ENCODE measurements at regions not wholly inside any gene's neighbourhood (a gene's known extent, or its start where the extent isn't known, plus 50 kb on each side); places are given as distances from the start of the nearest gene placed in this dataset.

GRCh38 chr11:15744693-15745092, 611.7 kb downstream of the SOX6 start:
- Histone ChIP-seq H3K27me3 (replicated peaks; ENCODE audit: insufficient read depth, low read depth, low read length, poor library complexity) (peaks cover 3% of the 10 kb centered on the region), H3K9me3 (ENCODE audit: low read depth, low read length, poor library complexity, severe bottlenecking) (no peaks in the 10 kb centered on the region), H3K36me3 (ENCODE audit: insufficient read depth, low read length, poor library complexity, severe bottlenecking) (no peaks in the 10 kb centered on the region), H3K27ac (ENCODE audit: low read depth, low read length, poor library complexity, severe bottlenecking) (no peak overlapping the region), H3K4me3 (ENCODE audit: low read depth, low read length, poor library complexity, severe bottlenecking) (no peak overlapping the region), H3K4me1 (ENCODE audit: insufficient read depth, low read length, poor library complexity, severe bottlenecking) (no peaks in the 10 kb centered on the region)
- ChIA-PET CTCF (no interaction called here), POLR2A (ENCODE audit: low non-redundant PET) (no interaction called here)
- no peak for TF ChIP-seq EZH2 (IDR thresholded peaks at IDR 0.05; ENCODE audit: borderline replicate concordance, low read depth, low read length, poor library complexity, severe bottlenecking)
- TF ChIP-seq CTCF (conservative IDR thresholded peaks at IDR 0.05; ENCODE audit: low read depth, low read length), result no peak
- BruUV-seq (replicated peaks), result no TSS peak
- DNase-seq (ENCODE audit: low spot score), result no peak
- intact Hi-C loops (cut with micrococcal nuclease; ENCODE audit: unreplicated experiment), result no loop called here

GRCh38 chr11:15745266-15745665, 611.1 kb downstream of the SOX6 start:
- Histone ChIP-seq H3K27ac (ENCODE audit: low read depth, low read length, poor library complexity, severe bottlenecking) (no peak overlapping the region), H3K27me3 (replicated peaks; ENCODE audit: insufficient read depth, low read depth, low read length, poor library complexity) (peaks cover 3% of the 10 kb centered on the region), H3K4me1 (ENCODE audit: insufficient read depth, low read length, poor library complexity, severe bottlenecking) (no peaks in the 10 kb centered on the region), H3K4me3 (ENCODE audit: low read depth, low read length, poor library complexity, severe bottlenecking) (no peak overlapping the region), H3K36me3 (ENCODE audit: insufficient read depth, low read length, poor library complexity, severe bottlenecking) (no peaks in the 10 kb centered on the region), H3K9me3 (ENCODE audit: low read depth, low read length, poor library complexity, severe bottlenecking) (no peaks in the 10 kb centered on the region)
- TF ChIP-seq CTCF (conservative IDR thresholded peaks at IDR 0.05; ENCODE audit: low read depth, low read length), result no peak
- TF ChIP-seq EZH2 (IDR thresholded peaks at IDR 0.05; ENCODE audit: borderline replicate concordance, low read depth, low read length, poor library complexity, severe bottlenecking), result no peak
- no peak for DNase-seq (ENCODE audit: low spot score)
- intact Hi-C loops (cut with micrococcal nuclease; ENCODE audit: unreplicated experiment), result no loop called here
- no TSS peak for BruUV-seq (replicated peaks)
- ChIA-PET CTCF (no interaction called here), POLR2A (ENCODE audit: low non-redundant PET) (no interaction called here)

- no TSS peak for BruUV-seq (replicated peaks)
- no peak for DNase-seq (ENCODE audit: low spot score)
- TF ChIP-seq EZH2 (IDR thresholded peaks at IDR 0.05; ENCODE audit: borderline replicate concordance, low read depth, low read length, poor library complexity, severe bottlenecking) (no peak), CTCF (conservative IDR thresholded peaks at IDR 0.05; ENCODE audit: low read depth, low read length) (no peak)
- Histone ChIP-seq H3K27ac (ENCODE audit: low read depth, low read length, poor library complexity, severe bottlenecking) (no peak overlapping the region), H3K36me3 (ENCODE audit: insufficient read depth, low read length, poor library complexity, severe bottlenecking) (no peaks in the 10 kb centered on the region), H3K9me3 (ENCODE audit: low read depth, low read length, poor library complexity, severe bottlenecking) (no peaks in the 10 kb centered on the region), H3K4me3 (ENCODE audit: low read depth, low read length, poor library complexity, severe bottlenecking) (no peak overlapping the region), H3K4me1 (ENCODE audit: insufficient read depth, low read length, poor library complexity, severe bottlenecking) (no peaks in the 10 kb centered on the region), H3K27me3 (replicated peaks; ENCODE audit: insufficient read depth, low read depth, low read length, poor library complexity) (no peaks in the 10 kb centered on the region)
- POLR2A ChIA-PET (ENCODE audit: low non-redundant PET), result no interaction called here
- intact Hi-C loops (cut with micrococcal nuclease; ENCODE audit: unreplicated experiment), result no loop called here
- CTCF ChIA-PET, result no interaction called here
Measured at GRCh38 chr11:15747671-15748070, 608.7 kb downstream of the SOX6 start.
